GM04504 (cell line): ENCODE measurements at regions not wholly inside any gene's neighbourhood (a gene's known extent, or its start where the extent isn't known, plus 50 kb on each side); places are given as distances from the start of the nearest gene placed in this dataset.
A peak's percentile ranks its signal among the peaks of the same experiment; 100 is the strongest.

Experiments used
- DNase-seq: peaks from one replicate; pipeline ENCODE4 v3.0.0-alpha.2; 2012; ENCODE audit warnings: low read depth

DNA sequence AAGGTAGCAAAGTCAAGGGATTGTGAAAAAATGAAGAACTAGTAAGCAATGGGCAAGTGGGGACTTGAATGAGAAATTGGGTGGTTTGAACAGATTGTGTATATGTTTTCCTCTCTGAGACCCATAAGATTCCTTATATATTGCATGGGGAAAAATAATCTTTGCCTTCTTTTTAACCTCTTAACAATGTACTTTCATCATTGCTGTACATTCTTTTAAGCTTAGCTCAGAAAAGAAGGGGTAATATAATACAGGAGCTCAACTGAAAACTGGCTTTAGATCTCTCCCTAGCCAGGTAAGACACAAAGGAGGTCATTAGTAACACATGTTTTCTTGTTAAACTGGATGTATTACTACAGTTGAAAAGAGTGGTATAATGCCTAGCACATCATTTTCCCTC lies 287.2 kb downstream of the RNF144B start:
- no peak for DNase-seq

GRCh38 chr6:18675881-18676280 lies 288.7 kb downstream of the RNF144B start:
- no peak for DNase-seq

DNA sequence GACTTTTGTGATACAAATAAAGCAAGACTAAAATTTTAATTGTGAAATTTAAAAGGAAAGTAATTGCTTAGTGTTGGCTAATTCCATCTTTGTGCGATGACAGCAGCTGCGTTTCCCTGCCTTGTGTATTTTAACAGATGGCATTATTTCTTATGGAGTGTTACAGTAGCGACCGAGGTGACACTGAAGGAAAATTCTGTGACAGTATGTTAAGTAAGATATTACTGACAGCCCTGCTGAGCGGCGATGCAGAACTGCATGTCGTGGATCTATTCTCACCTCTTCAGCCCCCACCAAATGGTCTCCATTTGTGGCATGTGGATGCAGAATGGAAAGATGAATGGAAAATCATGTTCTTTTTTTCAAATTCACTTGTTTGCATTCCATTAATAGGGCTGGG lies 289.4 kb downstream of the RNF144B start:
- DNase-seq, result no peak

DNA sequence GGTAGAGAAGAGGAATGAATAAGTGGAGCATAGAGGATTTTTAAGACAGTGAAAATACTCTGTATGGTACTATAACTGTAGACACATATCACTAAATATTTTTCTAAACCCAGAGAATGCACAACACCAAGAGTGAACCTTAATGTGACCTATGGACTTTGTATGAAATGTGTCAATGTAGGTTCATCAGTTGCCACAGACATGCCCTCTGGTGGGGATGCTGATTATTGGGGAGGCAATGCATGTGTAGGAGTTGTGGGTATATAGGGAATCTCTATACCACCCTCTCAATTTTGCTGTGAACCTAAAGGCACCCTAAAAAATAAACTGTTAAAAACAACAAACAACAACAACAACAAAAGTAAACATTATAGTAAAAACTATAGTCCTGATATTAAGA lies 293.7 kb downstream of the RNF144B start:
- no peak for DNase-seq

GRCh38 chr6:18681832-18682503 lies 294.8 kb downstream of the RNF144B start:
- no peak for DNase-seq

DNA sequence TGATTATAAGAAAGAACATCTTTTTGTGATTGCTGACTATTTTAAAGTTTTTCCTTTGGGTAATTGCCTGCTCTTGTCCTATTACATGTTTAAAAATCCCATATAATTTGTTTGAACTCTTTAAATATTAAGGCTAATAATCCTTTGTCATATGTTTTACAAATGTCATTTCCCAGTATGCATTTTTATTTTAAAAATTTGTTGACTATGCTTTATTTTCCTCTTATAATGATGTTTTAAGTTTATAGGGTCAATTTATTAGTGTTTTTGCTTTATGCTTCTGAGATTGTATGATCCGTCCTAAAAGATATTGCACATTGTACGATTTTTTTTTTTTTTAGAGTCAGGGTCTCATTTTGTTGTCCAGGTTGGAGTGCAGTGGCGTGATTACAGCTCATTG lies 297.2 kb downstream of the RNF144B start:
- no peak for DNase-seq

DNA sequence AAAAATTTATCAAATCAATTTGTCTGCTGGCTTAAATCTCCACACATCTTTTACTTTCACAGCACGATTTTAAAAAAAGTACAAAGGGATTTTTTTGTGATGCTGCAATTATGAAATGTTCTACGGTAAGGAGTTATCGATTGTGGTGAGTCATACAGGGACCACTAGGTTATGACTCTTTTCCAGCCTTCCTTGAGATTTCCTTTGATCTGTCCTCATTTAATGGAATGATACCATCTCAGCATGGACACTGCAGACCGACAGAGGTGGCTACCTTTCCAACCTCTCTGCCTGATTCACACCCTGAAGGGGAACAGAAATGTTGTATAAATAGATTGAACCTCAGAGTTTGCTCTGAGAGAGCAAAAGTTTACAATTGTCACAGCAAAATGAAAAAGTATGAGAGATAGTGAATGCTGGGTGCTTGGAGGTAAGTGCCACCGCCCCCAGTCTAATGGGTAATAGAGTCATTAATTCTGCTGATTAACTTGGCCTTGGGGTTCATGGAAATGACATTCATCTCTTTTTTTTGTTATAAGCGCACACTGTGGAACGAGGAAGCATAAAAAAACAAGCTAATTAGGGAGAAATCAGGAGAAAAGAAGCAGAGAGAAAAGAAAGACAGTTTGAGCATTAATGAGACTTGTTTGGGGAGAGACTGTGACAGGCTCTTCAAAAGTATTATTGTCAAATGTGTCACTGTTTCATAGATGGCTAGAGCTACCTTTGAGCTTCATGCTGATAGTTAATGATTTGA lies 306.0 kb downstream of the RNF144B start:
- no peak for DNase-seq

DNA sequence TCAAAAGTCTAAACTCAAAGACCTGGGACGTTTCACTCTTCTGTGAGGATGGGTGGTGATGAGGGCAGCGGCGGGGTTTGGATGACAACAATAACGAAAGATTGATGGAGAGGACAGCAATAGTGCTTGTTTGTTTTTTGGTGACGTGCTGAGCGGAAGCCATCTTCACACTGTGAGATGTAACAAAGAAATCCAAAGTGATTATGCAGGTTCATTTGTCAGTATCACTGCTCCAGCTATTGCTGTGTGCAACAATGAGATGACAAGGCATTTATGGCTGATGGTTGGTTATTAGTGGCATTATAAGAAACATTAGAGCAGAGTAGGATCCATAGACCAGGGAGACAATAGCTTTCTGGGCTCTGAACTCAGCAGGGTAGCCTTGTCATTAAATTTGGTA lies 306.7 kb downstream of the RNF144B start:
- no peak for DNase-seq

DNA sequence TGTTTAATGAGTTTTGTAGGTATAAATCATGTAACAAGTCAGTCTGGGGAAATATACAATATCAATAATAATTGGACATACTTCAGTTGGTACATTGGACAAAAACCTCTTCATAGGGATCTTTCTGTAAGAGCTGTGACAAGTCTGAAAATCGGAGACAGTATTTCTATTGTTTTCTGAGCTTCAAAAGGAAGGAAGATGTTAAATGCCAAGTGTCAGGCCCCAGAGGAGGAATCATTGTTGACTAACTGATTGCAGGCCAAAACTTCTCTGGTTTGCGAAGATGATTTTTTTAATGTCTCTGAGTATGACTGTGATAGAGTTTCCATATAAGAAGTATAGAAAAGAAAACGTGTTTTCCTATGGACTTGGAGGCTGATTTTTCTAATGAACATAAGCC lies 316.4 kb downstream of the RNF144B start:
- no peak for DNase-seq

DNA sequence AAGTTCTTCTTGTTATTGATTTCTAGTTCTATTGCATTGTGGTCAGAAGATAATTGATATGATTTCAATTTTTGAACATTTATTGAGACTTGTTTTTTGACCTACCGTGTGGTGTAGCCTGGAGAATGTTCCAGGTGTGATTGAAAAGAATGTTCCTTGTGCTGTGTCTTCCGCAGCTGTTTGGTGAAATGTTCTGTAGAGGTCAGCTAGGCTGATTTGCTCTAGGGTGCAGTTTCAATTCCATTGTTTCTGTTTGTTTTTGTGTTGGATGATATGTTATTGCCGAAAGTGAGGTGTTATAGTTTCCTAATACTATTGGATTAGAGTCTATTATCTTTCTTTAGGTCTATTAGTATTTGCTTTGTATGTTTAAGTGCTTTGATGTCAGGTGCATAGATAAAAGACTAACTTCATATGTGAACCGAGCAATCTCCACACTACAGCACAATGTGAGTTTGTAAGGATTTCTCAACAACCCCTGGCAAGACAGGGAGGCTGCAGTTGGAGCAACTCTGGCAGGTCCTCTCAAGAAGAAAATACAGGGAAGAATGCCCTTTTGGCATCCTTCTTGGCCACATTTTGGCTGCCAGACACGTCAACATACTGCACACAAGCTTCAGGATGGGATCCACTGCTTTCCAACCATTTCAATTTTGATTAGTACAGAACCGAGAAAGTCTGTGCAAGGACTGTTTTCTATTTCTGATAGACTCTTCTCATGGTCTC lies 320.7 kb downstream of the RNF144B start:
- no peak for DNase-seq

DNA sequence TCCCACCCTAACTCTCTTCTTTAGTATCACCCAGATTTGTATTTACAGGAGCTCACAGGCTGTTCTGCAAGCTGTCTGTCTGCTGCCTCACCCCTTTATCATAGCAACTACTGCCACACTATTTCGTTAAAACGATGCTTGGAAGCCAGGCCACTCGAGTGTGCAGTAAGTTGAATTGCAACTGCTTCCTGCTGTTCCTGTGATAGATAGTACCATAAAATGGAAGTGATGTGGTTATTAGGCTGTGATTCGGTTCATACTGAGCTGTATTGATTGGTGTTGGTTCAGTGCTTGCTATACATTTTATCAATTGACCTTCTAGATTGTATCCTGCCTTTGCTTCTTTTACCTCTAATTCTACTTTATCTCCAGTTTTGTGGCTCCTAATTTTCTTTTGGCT lies 325.4 kb downstream of the RNF144B start:
- no peak for DNase-seq

DNA sequence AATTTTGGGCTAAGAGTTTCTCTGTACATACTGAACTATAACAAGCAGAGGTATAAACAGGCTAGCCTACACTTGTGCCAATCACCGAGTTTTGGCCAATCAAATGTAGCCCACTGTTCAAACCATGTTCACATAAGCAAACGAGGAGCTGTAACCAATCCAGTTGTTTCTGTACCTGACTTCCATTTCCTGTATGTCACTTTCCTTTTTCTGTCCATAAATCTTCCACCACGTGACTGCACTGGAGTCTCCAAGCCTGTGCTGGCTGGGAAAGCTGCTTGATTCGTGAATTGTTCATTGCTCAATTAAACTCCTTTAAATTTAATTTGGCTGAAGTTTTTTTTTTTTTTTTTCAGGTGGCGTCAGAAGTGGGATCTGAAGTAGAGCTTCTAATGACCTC lies 332.9 kb downstream of the RNF144B start:
- DNase-seq, result no peak

- no peak for DNase-seq
These were observed 336.9 kb downstream of the RNF144B start for GRCh38 chr6:18724056-18724455.

GRCh38 chr6:18725449-18725848 lies 338.3 kb downstream of the RNF144B start:
- no peak for DNase-seq

DNA sequence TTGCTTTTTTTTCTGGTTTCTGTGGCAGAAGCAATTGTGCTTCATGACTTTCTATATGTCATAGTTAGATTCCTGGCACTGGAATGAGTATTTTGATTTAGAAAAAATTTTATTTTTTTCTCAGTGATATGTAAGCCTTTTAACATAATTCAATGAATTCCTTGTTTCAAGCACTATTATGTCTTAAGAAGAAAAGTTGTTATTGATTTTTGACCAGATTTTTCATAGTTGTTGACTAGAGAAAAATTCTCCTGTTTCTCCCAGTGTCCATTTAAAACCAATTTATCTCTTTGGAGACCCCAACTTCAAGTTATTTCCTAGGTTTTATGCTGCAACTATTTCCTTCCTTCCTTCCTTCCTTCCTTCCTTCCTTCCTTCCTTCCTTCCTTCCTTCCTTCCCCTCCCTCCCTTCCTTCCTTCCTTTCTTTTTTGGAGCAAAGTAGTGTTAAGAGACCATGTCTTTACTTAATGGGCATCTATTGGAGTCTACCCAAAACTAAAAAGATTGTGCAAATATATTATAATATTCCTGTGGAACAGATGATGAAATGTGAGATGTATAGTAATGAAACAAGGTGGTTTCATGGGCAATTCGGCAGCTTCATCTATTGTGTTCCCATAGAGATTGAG lies 346.9 kb downstream of the RNF144B start:
- DNase-seq, result no peak

DNA sequence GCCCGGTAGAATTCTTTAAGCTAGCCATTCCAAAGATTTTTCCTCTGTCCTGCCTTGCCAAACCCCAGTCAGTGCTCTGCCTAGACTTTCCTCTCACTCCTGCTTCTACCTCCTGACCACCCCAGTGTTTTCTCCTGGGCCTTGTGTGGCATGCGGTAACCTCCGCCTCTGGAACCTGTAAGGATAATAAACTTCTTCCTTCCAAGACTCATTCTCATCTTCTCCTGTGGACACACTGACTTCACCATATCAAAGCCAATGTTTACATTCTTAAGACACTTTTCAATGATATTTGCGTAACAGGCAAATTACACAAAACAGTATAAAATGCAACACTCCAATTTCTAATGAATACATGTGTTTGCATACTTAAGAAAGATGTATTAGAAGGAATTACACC lies 354.6 kb downstream of the RNF144B start:
- no peak for DNase-seq

DNA sequence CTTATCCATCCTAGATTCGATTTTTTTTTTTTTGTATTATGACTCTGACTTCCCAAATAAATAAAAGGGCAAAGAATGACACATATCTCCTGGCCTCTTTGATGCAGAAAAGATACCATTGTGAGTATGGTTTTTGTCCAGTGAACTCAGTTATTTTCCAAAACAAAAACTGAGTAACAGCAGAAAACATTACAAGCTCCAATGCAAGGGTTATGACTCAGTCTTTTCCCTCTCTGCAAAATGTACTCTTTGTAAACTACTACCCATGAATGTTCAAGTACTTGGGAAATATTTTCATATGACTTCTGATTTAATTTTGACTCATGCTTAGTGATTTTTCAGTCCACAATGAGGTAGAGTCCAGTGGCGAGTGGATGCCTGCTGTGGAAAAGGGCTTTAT lies 355.3 kb downstream of the RNF144B start:
- DNase-seq, result peak; percentile 10

- DNase-seq, result no peak
These were observed 359.6 kb downstream of the RNF144B start for GRCh38 chr6:18746727-18747126.

DNA sequence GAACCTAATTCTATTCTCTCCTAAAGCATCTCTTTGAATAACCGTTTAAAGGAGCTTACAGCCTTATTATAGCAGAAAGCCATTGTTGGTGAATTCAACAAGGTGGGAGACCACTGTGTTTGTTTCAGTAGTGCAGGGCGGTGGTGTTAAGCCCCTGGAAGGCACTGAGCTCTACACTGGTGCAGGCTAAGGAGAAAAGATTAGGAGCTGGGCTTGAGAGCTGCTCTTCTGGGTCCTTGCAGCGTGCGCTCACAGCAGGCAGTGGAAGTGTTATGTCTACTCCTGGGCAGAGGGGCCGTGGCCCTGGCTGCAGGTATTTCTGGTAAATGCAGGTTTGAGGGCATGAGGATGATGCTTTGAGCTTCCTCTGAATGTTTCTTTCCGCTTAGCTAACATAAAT lies 361.2 kb downstream of the RNF144B start:
- DNase-seq, result no peak

- DNase-seq, result no peak
These were observed 365.3 kb downstream of the RNF144B start for GRCh38 chr6:18752278-18753068.

DNA sequence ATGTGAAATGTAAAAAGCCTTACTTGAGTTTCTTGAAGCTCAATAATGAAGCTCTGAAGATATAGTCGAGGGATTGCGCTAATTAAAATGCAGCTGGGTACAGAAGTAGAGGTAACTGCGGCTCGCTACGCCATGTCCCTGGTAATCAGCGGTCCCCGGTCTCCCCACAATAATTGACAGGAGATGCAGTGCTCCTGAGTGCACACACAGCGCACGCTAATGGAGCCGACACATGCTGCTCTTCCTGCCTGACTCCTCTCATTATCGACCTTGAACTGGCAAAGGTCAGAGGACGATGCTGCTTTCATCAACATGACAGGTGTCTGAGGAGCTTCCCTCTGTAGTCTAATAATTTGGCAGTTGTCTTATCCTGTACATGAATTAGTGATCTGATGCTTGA lies 365.9 kb downstream of the RNF144B start:
- DNase-seq, result no peak

- DNase-seq, result no peak
These were observed 375.9 kb downstream of the RNF144B start for GRCh38 chr6:18763086-18763485.
